Tibial artery (tissue), 4 donors: ENCODE measurements at regions not wholly inside any gene's neighbourhood (a gene's known extent, or its start where the extent isn't known, plus 50 kb on each side); places are given as distances from the start of the nearest gene placed in this dataset.

Experiments used
- DNase-seq, 2 donors: peaks; one replicate each; pipeline ENCODE4 v3.0.0-alpha.2; 2019
- H3K27ac ChIP-seq, 2 donors: fragments of 200-600 bp; sonication (generic) in 1 of 2; 1 replicate in 1 of 2; 2 replicates in 1 of 2; pipeline ENCODE4 v1.5.1; 2018 to 2019; ENCODE audit warnings: mild to moderate bottlenecking in 1 of 2
- H3K27me3 ChIP-seq, 2 donors: fragments of 200-600 bp; sonication (generic) in 1 of 2; one replicate each; pipeline versions ENCODE4 v1.5.1 to v1.6.0; 2016 to 2019
- H3K36me3 ChIP-seq, 3 donors: fragments of 200-600 bp; sonication (generic) in 2 of 3; one replicate each; pipeline ENCODE4 v1.5.1; 2016 to 2019; ENCODE audit warnings: mild to moderate bottlenecking in 2 of 3
- H3K4me1 ChIP-seq, 4 donors: fragments of 200-600 bp; sonication (generic) in 2 of 4; 1 replicate in 3 of 4; 2 replicates in 1 of 4; pipeline ENCODE4 v1.5.1; 2016 to 2019
- H3K4me3 ChIP-seq, 2 donors: fragments of 200-600 bp; sonication (generic) in 1 of 2; 1 replicate in 1 of 2; 2 replicates in 1 of 2; pipeline ENCODE4 v1.5.1; 2018 to 2019; ENCODE audit warnings: mild to moderate bottlenecking in 2 of 2
- H3K9me3 ChIP-seq, 3 donors: fragments of 200-600 bp; sonication (generic) in 1 of 3; one replicate each; pipeline ENCODE4 v1.5.1; 2016 to 2019
- CTCF ChIP-seq, 2 experiments: fragments of 200-600 bp in 1 of 2; fragments of 450-650 bp in 1 of 2; IDR thresholded peaks; one replicate each; pipeline ENCODE4 v1.5.1; 2017 to 2019; ENCODE audit warnings: antibody characterized with exemption in 2 of 2, mild to moderate bottlenecking in 1 of 2, moderate library complexity in 1 of 2
- intact Hi-C: fragments of 100-400 bp; cut with DNase I; formaldehyde crosslinking; loops from one replicate; pipeline ENCODE4 v1.15.0; 2023; ENCODE audit warnings: low total_unique reads

DNA sequence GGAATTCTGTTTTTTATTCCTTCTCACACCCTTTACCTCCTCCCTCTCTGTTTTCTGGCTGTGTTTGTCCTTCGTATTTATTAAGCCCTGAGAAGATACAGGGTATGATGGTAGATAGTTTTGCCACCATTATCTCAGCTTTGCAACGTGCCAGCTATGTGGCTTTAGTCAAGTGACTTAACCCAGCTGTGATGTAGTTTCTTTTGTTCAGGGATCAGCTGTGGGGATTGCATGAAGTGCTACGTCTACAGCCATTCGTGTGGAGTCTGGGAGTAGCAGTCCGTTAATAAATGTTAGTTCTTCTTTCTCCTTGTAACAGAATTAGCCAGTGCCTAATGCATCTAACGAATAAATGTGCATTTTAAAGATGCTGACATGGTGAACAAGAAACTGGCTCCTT lies 128.4 kb downstream of the HAPSTR1 start:
- intact Hi-C loops, result no loop called here
- no peak overlapping the region for H3K4me3 ChIP-seq
- TF ChIP-seq CTCF (IDR thresholded peaks at IDR 0.05), result no peak
- no peak for DNase-seq
- H3K27me3 ChIP-seq, result no peaks in the 10 kb centered on the region
- H3K36me3 ChIP-seq, result no peaks in the 10 kb centered on the region
- H3K4me1 ChIP-seq, result no peaks in the 10 kb centered on the region
- H3K27ac ChIP-seq, result no peak overlapping the region
- H3K9me3 ChIP-seq, result no peaks in the 10 kb centered on the region

DNA sequence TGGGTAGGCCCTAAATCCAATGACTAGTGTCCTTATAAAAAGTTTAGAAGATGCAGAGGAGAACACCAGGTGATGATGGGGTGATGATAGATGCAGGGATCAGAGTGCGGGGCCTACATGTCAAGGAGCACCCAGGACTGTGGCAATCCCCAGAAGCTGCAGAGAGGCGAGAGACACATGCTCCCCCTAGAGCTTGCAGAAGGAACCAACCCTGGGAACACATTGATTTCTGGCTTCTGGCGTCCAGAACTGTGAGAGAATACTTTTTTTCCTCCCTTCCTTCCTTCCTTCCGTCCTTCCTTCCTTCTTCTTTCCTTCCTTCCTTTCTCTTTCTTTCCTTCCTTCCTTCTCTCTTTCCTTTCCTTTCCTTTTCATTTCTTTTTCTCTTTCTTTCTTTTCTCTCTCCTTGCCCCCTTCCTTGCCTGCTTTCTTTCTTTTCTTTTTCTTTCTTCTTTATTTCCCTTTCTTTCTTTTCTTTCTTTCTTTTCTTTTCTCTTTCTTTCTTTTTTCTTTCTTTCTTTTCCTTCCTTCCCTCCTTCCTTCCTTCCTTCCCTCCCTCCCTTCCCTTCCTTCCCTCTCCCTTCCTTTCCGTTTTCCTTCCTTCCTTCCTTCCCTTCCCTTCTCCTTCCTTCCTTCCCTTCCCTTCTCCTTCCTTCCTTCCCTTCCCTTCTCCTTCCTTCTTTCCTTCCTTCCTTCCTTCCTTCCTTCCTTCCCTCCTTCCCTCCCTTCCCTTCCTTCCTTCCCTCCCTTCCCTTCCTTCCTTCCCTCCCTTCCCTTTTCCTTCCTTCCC lies 134.3 kb downstream of the HAPSTR1 start:
- Histone ChIP-seq H3K36me3 (no peaks in the 10 kb centered on the region), H3K27ac (no peak overlapping the region), H3K4me1 (no peaks in the 10 kb centered on the region), H3K9me3 (no peaks in the 10 kb centered on the region), H3K27me3 (no peaks in the 10 kb centered on the region), H3K4me3 (no peak overlapping the region)
- intact Hi-C loops, result no loop called here
- no peak for TF ChIP-seq CTCF (IDR thresholded peaks at IDR 0.05)
- DNase-seq, result no peak

- TF ChIP-seq CTCF (IDR thresholded peaks at IDR 0.05), result no peak
- no peaks in the 10 kb centered on the region for H3K27me3 ChIP-seq
- DNase-seq, result no peak
- H3K36me3 ChIP-seq, result no peaks in the 10 kb centered on the region
- no peaks in the 10 kb centered on the region for H3K9me3 ChIP-seq
- intact Hi-C loops, result no loop called here
- no peak overlapping the region for H3K27ac ChIP-seq
- H3K4me3 ChIP-seq, result no peak overlapping the region
- no peaks in the 10 kb centered on the region for H3K4me1 ChIP-seq
Observed at GRCh38 chr16:9226924-9227323, 135.5 kb downstream of the HAPSTR1 start.

DNA sequence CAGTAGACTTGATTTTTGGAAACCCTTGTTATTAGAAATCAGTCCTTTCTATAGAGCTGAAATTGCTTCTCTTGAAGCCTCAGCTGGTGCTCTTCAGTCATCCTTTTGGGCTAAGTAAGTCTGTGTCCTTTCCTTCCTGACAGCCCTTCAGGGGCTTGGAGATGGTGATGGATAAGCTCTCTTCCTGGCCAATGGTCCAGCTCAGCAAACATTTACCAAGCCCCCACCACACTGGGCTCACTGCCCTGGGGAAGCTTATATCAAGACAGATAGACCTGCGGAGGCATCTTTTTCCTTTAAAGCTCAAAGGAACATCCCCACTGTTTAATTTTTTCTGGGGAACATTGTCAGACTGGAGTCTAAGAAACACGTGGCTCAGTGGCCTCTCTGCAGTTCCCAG lies 139.6 kb downstream of the HAPSTR1 start:
- Histone ChIP-seq H3K36me3 (no peaks in the 10 kb centered on the region), H3K4me3 (no peak overlapping the region), H3K27ac (no peak overlapping the region), H3K27me3 (no peaks in the 10 kb centered on the region), H3K4me1 (no peaks in the 10 kb centered on the region), H3K9me3 (no peaks in the 10 kb centered on the region)
- no peak for DNase-seq
- TF ChIP-seq CTCF (IDR thresholded peaks at IDR 0.05), result no peak
- intact Hi-C loops, result no loop called here

DNA sequence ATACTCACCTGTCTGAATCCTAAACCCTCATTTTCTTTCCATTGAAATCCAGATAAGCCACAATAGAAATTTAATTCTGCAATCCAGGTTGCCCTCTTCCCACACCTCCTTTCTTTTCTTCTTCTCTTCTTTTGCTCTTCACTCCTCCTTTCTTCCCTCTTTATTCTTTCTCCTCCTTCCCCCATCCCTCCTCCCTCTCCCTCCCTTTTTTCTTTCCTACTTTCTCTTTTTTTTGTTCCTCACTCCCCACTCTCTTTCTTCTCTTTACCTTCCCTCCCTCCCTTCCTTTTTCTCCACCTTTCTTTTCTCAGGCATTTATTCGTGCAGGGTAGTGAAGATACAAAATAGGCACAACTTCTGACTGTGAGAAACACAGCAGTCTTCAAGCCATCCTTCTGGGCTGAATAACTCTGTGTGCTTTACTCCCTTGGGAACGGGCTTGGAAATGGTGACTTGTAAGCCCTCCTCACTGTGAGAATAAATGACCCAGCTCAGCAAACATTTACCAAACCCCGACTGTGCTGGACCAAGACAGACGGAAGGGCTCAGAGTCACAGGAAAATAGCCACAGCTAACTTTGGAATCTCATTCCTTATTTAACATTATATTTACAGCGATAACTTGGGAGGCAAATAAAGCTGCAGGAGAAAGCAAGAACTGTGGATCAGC lies 140.8 kb downstream of the HAPSTR1 start:
- no peak for TF ChIP-seq CTCF (IDR thresholded peaks at IDR 0.05)
- no peaks in the 10 kb centered on the region for H3K4me1 ChIP-seq
- no peak for DNase-seq
- H3K27ac ChIP-seq, result no peak overlapping the region
- H3K4me3 ChIP-seq, result no peak overlapping the region
- no peaks in the 10 kb centered on the region for H3K36me3 ChIP-seq
- intact Hi-C loops, result no loop called here
- no peaks in the 10 kb centered on the region for H3K27me3 ChIP-seq
- H3K9me3 ChIP-seq, result no peaks in the 10 kb centered on the region
